ENCODE measurements at regions not wholly inside any gene's neighbourhood (a gene's known extent, or its start where the extent isn't known, plus 50 kb on each side); places are given as distances from the start of the nearest gene placed in this dataset.

GRCh38 chr1:193944454-193944853, 758.0 kb upstream of the B3GALT2 start:
- Histone ChIP-seq H3K27me3 (no peaks in the 10 kb centered on the region), H3K36me3 (no peaks in the 10 kb centered on the region), H3K27ac (no peak overlapping the region), H3K4me1 (no peaks in the 10 kb centered on the region), H3K9me3 (no peaks in the 10 kb centered on the region), H3K4me3 (no peak overlapping the region)
- TF ChIP-seq CTCF (IDR thresholded peaks at IDR 0.05) (no peak), POLR2A (IDR thresholded peaks at IDR 0.05) (no peak)
- no peak for DNase-seq

- H3K9me3 ChIP-seq: no peaks in the 10 kb centered on the region
- no peaks in the 10 kb centered on the region for H3K36me3 ChIP-seq
- no peaks in the 10 kb centered on the region for H3K4me1 ChIP-seq
- H3K27me3 ChIP-seq: no peaks in the 10 kb centered on the region
- no peak for DNase-seq
- TF ChIP-seq CTCF (IDR thresholded peaks at IDR 0.05): no peak
- no peak for TF ChIP-seq POLR2A (IDR thresholded peaks at IDR 0.05)
- no peak overlapping the region for H3K27ac ChIP-seq
- H3K4me3 ChIP-seq: no peak overlapping the region
Measured at GRCh38 chr1:193940176-193940575, 753.8 kb upstream of the B3GALT2 start.

GRCh38 chr1:193939585-193939984, 753.2 kb upstream of the B3GALT2 start:
- DNase-seq: no peak
- Histone ChIP-seq H3K27me3 (no peaks in the 10 kb centered on the region), H3K36me3 (no peaks in the 10 kb centered on the region), H3K27ac (no peak overlapping the region), H3K4me3 (no peak overlapping the region), H3K9me3 (no peaks in the 10 kb centered on the region), H3K4me1 (no peaks in the 10 kb centered on the region)
- TF ChIP-seq POLR2A (IDR thresholded peaks at IDR 0.05) (no peak), CTCF (IDR thresholded peaks at IDR 0.05) (no peak)

GRCh38 chr1:193937308-193937707, 750.9 kb upstream of the B3GALT2 start:
- H3K27me3 ChIP-seq: no peaks in the 10 kb centered on the region
- no peak overlapping the region for H3K27ac ChIP-seq
- H3K9me3 ChIP-seq: no peaks in the 10 kb centered on the region
- no peak overlapping the region for H3K4me3 ChIP-seq
- DNase-seq: no peak
- no peaks in the 10 kb centered on the region for H3K4me1 ChIP-seq
- TF ChIP-seq POLR2A (IDR thresholded peaks at IDR 0.05) (no peak), CTCF (IDR thresholded peaks at IDR 0.05) (no peak)
- no peaks in the 10 kb centered on the region for H3K36me3 ChIP-seq

GRCh38 chr1:193932979-193933378, 746.6 kb upstream of the B3GALT2 start:
- no peak overlapping the region for H3K27ac ChIP-seq
- H3K27me3 ChIP-seq: no peaks in the 10 kb centered on the region
- no peaks in the 10 kb centered on the region for H3K36me3 ChIP-seq
- no peaks in the 10 kb centered on the region for H3K9me3 ChIP-seq
- no peaks in the 10 kb centered on the region for H3K4me1 ChIP-seq
- H3K4me3 ChIP-seq: no peak overlapping the region
- TF ChIP-seq POLR2A (IDR thresholded peaks at IDR 0.05): no peak
- no peak for TF ChIP-seq CTCF (IDR thresholded peaks at IDR 0.05)
- no peak for DNase-seq

GRCh38 chr1:193931356-193931755, 744.9 kb upstream of the B3GALT2 start:
- peaks cover 0 to 6% (median 2%) of the 10 kb centered on the region in 4 donors for H3K9me3 ChIP-seq
- no peaks in the 10 kb centered on the region for H3K27me3 ChIP-seq
- no peak overlapping the region for H3K4me3 ChIP-seq
- DNase-seq: no peak
- TF ChIP-seq CTCF (IDR thresholded peaks at IDR 0.05): no peak
- no peak for TF ChIP-seq POLR2A (IDR thresholded peaks at IDR 0.05)
- H3K36me3 ChIP-seq: no peaks in the 10 kb centered on the region
- H3K4me1 ChIP-seq: no peaks in the 10 kb centered on the region
- H3K27ac ChIP-seq: no peak overlapping the region
